GM20431 (cell line): ENCODE measurements at regions not wholly inside any gene's neighbourhood (a gene's known extent, or its start where the extent isn't known, plus 50 kb on each side); places are given as distances from the start of the nearest gene placed in this dataset.

Experiments used
- in situ Hi-C: fragments of 300-500 bp; cut with MseI, MboI; formaldehyde crosslinking; loops from one replicate; pipeline ENCODE4 v1.15.0; 2020; ENCODE audit warnings: low sequenced_read_pairs; ENCODE audit not compliant: unreplicated experiment

DNA sequence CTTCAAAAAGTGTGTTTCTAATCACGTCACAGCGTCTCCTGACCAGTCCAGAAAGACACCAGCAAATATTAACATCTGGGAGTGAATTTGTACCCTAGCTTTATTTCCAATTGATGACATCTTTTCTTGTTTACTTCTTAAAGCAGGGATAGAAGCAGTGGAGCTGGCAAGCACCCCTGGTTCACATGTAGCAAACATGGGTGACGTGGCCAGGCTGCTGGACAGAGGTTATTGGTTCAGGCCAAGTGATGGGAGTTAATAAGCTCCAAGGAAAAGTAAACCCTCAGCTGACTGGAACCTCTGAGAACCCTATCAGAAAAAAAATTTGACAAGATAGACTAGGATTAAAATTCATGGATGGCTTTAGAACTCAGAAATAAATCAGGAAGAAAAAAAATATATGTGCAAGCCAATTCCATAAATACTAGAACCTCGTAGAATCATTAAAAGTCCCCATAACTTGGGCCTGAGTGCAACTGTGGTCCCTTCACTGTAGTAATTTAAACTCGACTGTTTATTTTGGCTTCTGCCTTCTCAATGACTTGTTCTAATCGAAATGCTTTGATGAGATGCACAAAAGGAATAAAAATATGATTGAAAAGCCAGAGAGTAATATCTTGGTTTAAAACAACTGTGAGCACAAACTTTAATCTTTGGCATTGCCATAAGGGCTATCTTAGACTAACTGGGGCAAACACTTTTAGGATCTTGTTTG lies 121.5 kb upstream of the CTAGE1 start:
- in situ Hi-C loops = no loop called here

GRCh38 chr18:22541232-22541631 lies 123.5 kb upstream of the CTAGE1 start:
- in situ Hi-C loops = no loop called here

- in situ Hi-C loops = no loop called here
Measured at GRCh38 chr18:22542406-22542835, 124.7 kb upstream of the CTAGE1 start.

DNA sequence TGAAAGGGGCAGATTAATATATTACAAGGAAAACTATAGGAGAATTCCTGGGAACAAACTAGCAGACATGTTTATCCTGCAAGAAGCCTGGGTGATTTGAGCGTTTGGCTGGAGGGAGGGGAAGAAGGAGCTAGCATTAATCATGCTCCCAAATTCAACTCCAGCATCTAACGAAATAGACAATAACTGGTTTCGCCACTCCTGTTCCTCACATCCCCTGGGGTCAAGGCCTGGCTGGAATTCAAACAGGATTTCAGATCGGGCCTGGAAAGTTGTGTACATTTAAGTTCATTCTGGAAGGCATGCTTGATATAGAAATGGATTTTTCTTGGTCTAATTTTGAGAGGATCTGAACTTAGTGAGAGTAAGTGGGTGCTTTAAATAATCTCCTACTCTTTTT lies 126.1 kb upstream of the CTAGE1 start:
- in situ Hi-C loops = no loop called here

DNA sequence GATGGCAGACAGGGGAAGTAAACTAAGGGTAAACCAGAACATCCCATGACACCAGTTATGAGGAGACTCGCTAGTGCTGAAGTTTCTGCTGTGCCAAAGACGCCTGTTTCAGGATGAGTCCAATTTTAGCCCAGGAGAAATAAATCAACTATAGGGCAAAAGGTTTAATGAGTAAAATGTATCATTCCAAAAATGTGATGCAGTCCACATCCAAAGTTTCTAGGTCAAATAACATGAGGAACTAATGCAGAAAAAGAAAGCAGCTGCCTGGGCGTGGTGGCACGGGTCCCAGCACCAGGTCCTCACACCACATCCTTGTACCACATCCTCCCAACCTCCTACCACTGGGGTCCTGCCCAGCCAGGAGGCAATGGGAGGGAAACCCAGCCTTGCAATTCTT lies 126.9 kb upstream of the CTAGE1 start:
- in situ Hi-C loops = no loop called here

DNA sequence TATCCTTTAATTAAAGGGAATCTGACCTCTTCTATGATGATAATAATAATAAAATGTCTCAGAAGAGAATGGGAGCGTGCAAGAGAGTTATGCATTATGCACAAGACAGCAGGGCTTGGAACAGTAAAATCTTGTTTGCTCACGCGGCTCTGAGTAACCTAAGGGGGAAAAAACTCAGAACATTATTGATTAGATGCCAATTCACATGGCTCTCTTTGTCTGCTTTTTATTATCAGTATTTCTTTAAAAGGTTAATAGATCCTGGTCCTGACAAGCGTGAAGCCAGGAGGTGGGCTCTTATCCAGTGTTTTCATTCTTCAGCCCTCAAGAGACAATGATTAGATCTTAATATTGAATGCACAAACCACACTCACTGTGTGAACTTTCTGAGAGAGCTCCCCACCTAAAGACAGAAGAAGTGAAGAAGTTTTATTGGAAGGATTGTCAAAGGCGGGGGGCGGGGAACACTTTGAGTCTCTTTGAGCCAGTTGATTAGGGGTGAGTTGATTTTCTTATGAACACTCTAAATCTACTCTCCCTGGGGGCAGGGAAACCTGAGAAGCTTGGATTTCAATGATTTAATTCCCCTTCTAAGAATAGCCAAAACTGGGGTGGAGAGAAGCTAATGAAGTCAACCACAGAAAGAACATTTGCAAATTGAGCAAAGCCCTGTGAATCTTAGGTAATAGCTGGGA lies 127.5 kb upstream of the CTAGE1 start:
- in situ Hi-C loops = no loop called here

- in situ Hi-C loops = no loop called here
Measured at GRCh38 chr18:22546905-22547570, 129.3 kb upstream of the CTAGE1 start.

GRCh38 chr18:22547807-22548561 lies 130.3 kb upstream of the CTAGE1 start:
- in situ Hi-C loops = no loop called here

DNA sequence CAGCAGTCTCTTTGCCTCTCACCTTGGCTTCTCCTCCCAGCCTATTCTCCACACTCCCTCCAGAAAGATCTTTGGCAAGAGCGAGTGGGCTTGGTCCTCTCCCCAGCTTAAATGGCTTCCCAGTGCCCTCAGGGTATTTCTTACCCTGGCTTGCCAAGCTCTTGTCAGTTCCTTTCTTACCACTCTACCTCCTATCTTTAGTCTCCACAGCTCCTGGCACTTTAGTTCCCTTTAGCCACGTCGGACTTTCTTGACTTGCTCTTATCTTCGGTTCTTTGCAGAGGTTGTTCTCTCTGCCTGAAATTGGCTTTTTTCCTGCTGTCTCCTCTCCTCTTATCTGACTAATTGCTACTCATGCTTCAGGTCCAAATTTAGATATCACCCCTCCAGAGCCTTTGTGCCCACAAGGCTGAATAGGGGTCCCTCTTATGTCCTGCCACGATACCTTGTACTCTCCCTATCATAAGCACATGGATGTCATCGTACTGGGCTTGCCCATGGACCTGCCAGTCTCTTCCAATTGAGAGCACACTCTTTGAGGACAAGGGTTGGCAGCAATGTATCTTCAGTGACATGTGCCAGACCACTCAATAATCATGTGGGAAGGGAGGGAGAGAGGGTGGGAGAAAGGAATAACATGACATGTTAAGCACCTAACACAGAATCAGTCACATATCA lies 131.7 kb upstream of the CTAGE1 start:
- in situ Hi-C loops = no loop called here

GRCh38 chr18:22550366-22550765 lies 132.7 kb upstream of the CTAGE1 start:
- in situ Hi-C loops = no loop called here

GRCh38 chr18:22550861-22551260 lies 133.1 kb upstream of the CTAGE1 start:
- in situ Hi-C loops = no loop called here

DNA sequence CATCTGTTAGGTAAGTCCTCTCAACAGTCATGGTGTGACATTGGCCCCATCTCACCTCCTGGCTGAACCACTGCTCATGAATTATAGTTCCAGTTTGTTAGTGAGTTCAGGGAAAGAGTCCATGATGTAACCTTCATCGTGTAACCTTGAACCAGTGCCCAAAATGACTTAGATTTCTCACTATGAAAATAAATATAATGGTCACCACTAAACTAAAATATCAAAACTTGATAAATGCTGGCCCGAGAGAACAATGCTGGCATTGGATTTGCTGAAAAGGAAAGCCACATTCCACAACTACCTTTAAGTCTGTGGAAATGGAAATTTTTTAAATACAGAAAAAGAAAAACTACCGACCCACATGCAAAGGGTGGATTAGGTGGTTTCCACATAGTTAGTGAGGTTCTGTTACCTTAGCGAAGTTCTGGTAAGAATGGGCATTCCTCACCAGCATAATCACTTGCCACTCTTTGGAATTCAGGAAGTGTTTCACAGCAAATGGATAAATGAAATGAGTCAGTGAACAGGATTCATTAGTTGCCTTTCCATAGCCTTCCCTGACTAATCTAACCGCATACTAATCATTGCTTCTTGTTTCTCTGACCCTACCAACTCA lies 133.9 kb upstream of the CTAGE1 start:
- in situ Hi-C loops = no loop called here

GRCh38 chr18:22552254-22552653 lies 134.5 kb upstream of the CTAGE1 start:
- in situ Hi-C loops = no loop called here

DNA sequence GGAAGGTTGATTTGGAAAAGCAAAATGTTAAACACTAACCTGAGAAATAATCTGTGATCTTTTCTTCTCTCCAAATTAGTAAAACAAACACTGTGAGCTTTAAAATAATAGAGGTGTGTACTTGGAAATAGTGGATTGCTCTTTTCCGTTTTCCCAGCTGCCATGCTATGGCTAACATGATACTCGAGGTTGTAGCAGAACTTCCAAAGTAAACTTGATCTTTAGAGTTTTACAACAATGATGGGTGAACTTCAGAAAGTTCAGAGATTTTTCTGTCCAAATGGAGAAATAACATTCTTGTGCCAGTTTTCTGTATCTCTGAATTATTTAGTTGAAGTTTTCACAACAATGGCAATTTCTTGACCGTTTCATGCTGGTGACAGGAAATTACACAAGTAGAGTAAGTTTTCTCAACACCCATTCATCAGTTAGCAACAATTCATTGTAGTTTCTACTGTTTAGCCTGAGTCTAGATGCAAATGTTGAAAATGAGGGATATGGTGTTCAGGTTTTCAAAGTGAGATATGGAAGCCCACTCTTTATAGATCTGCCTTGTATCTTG lies 135.3 kb upstream of the CTAGE1 start:
- in situ Hi-C loops = no loop called here

- in situ Hi-C loops = no loop called here
Measured at GRCh38 chr18:22556222-22557167, 138.8 kb upstream of the CTAGE1 start.

DNA sequence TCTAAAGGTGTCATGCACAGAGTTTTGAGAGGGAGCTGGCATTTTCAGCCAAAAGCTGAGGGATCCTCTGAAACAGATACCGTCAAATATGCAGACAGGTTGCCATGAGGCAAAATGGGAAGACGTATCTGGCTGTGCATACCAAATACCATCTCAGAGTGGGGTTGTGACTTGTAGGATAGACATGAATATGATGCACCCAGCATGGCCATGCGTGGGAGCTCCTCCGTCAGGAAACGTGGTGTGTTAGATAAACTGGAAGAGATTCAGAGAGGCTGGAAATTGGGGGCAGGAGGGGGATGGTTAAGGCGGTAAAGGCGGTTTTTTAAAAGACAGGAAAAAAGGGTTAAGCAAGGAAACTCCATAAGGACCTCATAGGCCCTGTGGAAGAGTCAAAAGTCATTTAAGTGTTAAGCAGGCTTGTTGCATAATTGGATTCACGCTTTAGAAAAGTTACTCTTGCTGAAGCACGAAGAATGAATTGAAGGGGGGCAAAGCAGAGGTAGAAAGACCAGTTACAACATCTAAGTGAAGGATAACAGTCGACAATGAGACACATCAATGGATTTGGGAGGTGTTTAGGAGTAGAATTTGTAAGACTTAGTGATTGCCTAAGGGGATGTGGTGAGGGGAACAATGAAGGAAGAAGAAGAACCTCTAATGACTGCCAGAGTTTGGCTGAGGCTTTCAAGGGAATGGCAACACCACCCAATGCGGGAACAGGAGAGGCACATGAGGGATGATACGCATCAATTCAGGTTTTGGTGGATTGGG lies 139.6 kb upstream of the CTAGE1 start:
- in situ Hi-C loops = no loop called here

DNA sequence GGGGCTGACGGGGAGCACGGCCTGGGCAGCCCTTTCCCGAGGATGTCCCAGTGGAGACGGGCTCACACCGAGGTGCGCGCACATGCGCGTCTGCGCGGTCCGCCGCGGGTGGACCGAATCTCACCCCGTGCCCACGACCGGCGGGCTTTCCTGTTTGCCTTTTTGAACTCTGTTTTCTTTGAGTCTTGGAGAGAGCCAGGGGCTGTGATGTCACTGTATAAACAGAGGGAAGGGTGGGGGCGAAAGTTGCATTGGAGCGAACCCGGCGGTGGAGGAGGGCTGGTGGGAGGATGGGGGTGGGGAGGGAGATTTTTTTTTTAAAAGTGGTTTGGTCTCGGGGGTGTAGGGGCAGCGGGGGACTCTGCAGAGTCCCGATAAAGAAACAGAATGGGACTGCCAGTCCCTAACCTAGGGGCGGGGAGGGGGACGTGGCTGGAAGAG lies 141.2 kb upstream of the CTAGE1 start:
- in situ Hi-C loops = no loop called here
